ENCODE measurements at regions not wholly inside any gene's neighbourhood (a gene's known extent, or its start where the extent isn't known, plus 50 kb on each side); places are given as distances from the start of the nearest gene placed in this dataset.

DNA sequence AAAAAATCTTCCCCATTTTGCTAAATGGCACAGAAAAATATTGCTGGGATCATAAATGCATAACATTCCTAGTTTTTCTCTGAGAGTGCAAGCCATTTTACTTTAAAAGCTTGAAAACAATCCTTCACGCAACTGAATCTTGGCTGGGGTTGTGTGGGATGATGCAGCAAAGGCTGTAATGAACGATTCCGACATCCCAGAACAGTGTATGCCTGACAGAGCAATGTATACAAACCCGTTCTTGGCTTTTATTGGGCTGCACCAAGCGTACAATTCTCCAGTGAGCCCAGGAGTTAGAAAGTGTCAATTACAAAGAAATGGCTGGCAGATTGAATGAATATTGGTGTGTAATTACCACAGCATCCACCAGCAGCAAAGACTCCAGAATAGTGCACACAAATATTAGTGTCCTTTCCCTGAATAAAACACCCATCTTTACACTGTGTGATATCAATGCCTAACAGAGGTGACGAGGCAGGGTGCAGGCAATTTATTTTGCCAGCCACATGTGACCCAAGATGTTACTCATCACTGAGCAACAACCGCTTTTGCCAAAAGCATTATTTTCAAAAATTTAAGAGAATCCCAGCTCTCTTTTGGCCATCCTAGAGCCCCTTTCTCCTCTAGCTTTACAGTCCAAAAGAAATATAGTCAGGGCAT, 578.6 kb upstream of the CHAC2 start:
- no peaks in the 10 kb centered on the region for H3K79me2 ChIP-seq (ENCODE audit: insufficient read depth, low read length)
- no peak overlapping the region for H3K4me2 ChIP-seq (ENCODE audit: low read depth, low read length, poor library complexity, severe bottlenecking)
- no peaks in the 10 kb centered on the region for H3K36me3 ChIP-seq (ENCODE audit: low read length)
- no peak overlapping the region for H3K9ac ChIP-seq (ENCODE audit: low read length)
- no peaks in the 10 kb centered on the region for H3K9me2 ChIP-seq (replicated peaks; ENCODE audit: insufficient read depth, low read length)
- no peaks in the 10 kb centered on the region for H3K9me3 ChIP-seq (ENCODE audit: insufficient read depth, low read length)
- no peaks in the 10 kb centered on the region for H4K20me1 ChIP-seq (ENCODE audit: low read depth, low read length)
- H2AFZ ChIP-seq (ENCODE audit: low read depth, low read length, severe bottlenecking), result no peak overlapping the region
- no peaks in the 10 kb centered on the region for H3F3A ChIP-seq (ENCODE audit: insufficient read depth)
- no peak for TF ChIP-seq EZH2phosphoT487 (conservative IDR thresholded peaks at IDR 0.05; ENCODE audit: low read length)
- TF ChIP-seq, protein P1, sequence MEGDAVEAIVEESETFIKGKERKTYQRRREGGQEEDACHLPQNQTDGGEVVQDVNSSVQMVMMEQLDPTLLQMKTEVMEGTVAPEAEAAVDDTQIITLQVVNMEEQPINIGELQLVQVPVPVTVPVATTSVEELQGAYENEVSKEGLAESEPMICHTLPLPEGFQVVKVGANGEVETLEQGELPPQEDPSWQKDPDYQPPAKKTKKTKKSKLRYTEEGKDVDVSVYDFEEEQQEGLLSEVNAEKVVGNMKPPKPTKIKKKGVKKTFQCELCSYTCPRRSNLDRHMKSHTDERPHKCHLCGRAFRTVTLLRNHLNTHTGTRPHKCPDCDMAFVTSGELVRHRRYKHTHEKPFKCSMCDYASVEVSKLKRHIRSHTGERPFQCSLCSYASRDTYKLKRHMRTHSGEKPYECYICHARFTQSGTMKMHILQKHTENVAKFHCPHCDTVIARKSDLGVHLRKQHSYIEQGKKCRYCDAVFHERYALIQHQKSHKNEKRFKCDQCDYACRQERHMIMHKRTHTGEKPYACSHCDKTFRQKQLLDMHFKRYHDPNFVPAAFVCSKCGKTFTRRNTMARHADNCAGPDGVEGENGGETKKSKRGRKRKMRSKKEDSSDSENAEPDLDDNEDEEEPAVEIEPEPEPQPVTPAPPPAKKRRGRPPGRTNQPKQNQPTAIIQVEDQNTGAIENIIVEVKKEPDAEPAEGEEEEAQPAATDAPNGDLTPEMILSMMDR (IDR thresholded peaks at IDR 0.05; ENCODE audit: insufficient read depth, low read length, poor library complexity, severe bottlenecking), result no peak
- H3K27me3 ChIP-seq (ENCODE audit: low read length), result no peaks in the 10 kb centered on the region
- H3K4me3 ChIP-seq (ENCODE audit: insufficient read depth, low read length, poor library complexity, severe bottlenecking), result no peak overlapping the region
- no peak overlapping the region for H3K27ac ChIP-seq (ENCODE audit: low read depth, low read length)

DNA sequence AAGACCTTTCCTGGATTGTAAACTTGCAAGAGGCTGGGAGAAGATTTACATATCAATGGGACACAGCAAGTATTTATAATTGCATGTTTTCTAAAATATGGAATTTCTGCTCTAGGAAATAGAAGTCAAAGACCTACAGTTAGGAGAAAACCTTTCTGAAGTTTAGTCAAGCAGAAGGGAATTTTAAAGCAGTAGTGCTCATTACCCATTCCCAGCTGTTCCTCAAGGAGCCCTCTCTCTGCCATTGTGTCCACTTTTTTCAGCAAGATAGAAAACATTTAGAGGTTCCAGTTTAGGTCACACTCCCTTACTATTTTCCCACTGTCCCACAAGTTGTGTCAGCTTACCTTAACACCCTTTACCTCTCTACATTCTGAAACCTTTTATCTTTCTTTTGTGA, 584.0 kb upstream of the CHAC2 start:
- Histone ChIP-seq H3K79me2 (ENCODE audit: insufficient read depth, low read length) (no peaks in the 10 kb centered on the region), H3K9me3 (ENCODE audit: insufficient read depth, low read length) (no peaks in the 10 kb centered on the region), H2AFZ (ENCODE audit: low read depth, low read length, severe bottlenecking) (no peak overlapping the region), H3K4me3 (ENCODE audit: insufficient read depth, low read length, poor library complexity, severe bottlenecking) (no peak overlapping the region), H3K36me3 (ENCODE audit: low read length) (no peaks in the 10 kb centered on the region), H3K9me2 (replicated peaks; ENCODE audit: insufficient read depth, low read length) (no peaks in the 10 kb centered on the region), H4K20me1 (ENCODE audit: low read depth, low read length) (no peaks in the 10 kb centered on the region), H3K27me3 (ENCODE audit: low read length) (no peaks in the 10 kb centered on the region), H3K4me2 (ENCODE audit: low read depth, low read length, poor library complexity, severe bottlenecking) (no peak overlapping the region), H3K27ac (ENCODE audit: low read depth, low read length) (no peak overlapping the region), H3K9ac (ENCODE audit: low read length) (no peak overlapping the region), H3F3A (ENCODE audit: insufficient read depth) (no peaks in the 10 kb centered on the region)
- TF ChIP-seq, protein P1 (IDR thresholded peaks at IDR 0.05; ENCODE audit: insufficient read depth, low read length, poor library complexity, severe bottlenecking), result no peak
- no peak for TF ChIP-seq EZH2phosphoT487 (conservative IDR thresholded peaks at IDR 0.05; ENCODE audit: low read length)

DNA sequence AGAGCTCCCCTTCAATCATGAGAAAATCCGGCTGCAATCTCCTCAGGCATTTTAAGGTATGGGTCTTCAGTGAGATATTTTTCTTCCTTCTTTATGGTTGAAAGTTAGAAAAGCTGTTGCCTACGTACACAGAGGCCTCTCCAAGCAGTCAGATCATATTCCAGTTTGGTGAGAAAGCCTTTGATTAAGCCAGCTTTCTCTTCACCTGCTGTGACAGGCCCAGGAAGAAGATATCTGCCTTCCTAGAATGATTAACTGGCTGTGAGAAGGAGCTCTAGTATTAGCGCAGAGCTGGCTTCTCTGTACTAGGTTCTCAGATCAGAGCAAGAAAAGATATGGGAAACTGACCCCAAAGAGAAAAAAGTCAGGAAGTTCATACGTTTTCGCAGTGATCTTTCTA, 585.0 kb upstream of the CHAC2 start:
- H3K27ac ChIP-seq (ENCODE audit: low read depth, low read length), result no peak overlapping the region
- H3K9me2 ChIP-seq (replicated peaks; ENCODE audit: insufficient read depth, low read length), result no peaks in the 10 kb centered on the region
- H3K79me2 ChIP-seq (ENCODE audit: insufficient read depth, low read length), result no peaks in the 10 kb centered on the region
- no peak overlapping the region for H2AFZ ChIP-seq (ENCODE audit: low read depth, low read length, severe bottlenecking)
- H3F3A ChIP-seq (ENCODE audit: insufficient read depth), result no peaks in the 10 kb centered on the region
- no peak overlapping the region for H3K4me2 ChIP-seq (ENCODE audit: low read depth, low read length, poor library complexity, severe bottlenecking)
- TF ChIP-seq EZH2phosphoT487 (conservative IDR thresholded peaks at IDR 0.05; ENCODE audit: low read length), result no peak
- H3K9me3 ChIP-seq (ENCODE audit: insufficient read depth, low read length), result no peaks in the 10 kb centered on the region
- no peak overlapping the region for H3K4me3 ChIP-seq (ENCODE audit: insufficient read depth, low read length, poor library complexity, severe bottlenecking)
- no peaks in the 10 kb centered on the region for H3K27me3 ChIP-seq (ENCODE audit: low read length)
- no peaks in the 10 kb centered on the region for H4K20me1 ChIP-seq (ENCODE audit: low read depth, low read length)
- no peak overlapping the region for H3K9ac ChIP-seq (ENCODE audit: low read length)
- no peaks in the 10 kb centered on the region for H3K36me3 ChIP-seq (ENCODE audit: low read length)

DNA sequence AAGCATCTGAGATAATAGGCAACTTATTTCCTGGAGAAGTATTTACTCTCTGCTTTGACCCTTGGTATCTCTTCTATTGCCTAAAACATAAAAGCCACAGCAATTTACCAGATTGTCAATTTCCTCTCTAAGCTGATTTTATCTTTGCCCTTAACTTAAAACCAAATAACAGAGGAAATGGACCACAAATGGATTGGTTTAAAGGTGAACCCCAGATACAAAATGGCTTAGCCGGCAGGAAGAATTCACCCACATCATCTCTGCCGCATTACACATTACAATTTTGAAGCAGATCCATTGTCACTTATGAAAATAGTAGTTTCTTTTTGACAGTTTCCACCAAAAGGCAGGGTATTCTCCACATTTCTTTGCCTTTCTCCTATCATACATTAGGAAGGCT, 585.8 kb upstream of the CHAC2 start:
- H3K9ac ChIP-seq (ENCODE audit: low read length), result no peak overlapping the region
- TF ChIP-seq, protein P1 (IDR thresholded peaks at IDR 0.05; ENCODE audit: insufficient read depth, low read length, poor library complexity, severe bottlenecking), result no peak
- no peak for TF ChIP-seq EZH2phosphoT487 (conservative IDR thresholded peaks at IDR 0.05; ENCODE audit: low read length)
- H4K20me1 ChIP-seq (ENCODE audit: low read depth, low read length), result no peaks in the 10 kb centered on the region
- H3K27ac ChIP-seq (ENCODE audit: low read depth, low read length), result no peak overlapping the region
- H3K79me2 ChIP-seq (ENCODE audit: insufficient read depth, low read length), result no peaks in the 10 kb centered on the region
- H3F3A ChIP-seq (ENCODE audit: insufficient read depth), result no peaks in the 10 kb centered on the region
- no peak overlapping the region for H3K4me2 ChIP-seq (ENCODE audit: low read depth, low read length, poor library complexity, severe bottlenecking)
- no peaks in the 10 kb centered on the region for H3K9me3 ChIP-seq (ENCODE audit: insufficient read depth, low read length)
- H3K9me2 ChIP-seq (replicated peaks; ENCODE audit: insufficient read depth, low read length), result no peaks in the 10 kb centered on the region
- H3K36me3 ChIP-seq (ENCODE audit: low read length), result no peaks in the 10 kb centered on the region
- H3K27me3 ChIP-seq (ENCODE audit: low read length), result no peaks in the 10 kb centered on the region
- H3K4me3 ChIP-seq (ENCODE audit: insufficient read depth, low read length, poor library complexity, severe bottlenecking), result no peak overlapping the region
- no peak overlapping the region for H2AFZ ChIP-seq (ENCODE audit: low read depth, low read length, severe bottlenecking)

Data from SU-DHL-6 (cell line).